IPS DF 19.7 (cell line): ENCODE measurements at regions not wholly inside any gene's neighbourhood (a gene's known extent, or its start where the extent isn't known, plus 50 kb on each side); places are given as distances from the start of the nearest gene placed in this dataset.
A peak's percentile ranks its signal among the peaks of the same experiment; 100 is the strongest.
"Not testable (repeated sequence)": the region's sequence is repeated elsewhere in the genome, so short reads cannot be mapped to it uniquely, and the experiment has no call there.

ENCODE experiments used
- DNase-seq: peaks from one replicate; pipeline ENCODE4 v3.0.0-alpha.2; 2013; ENCODE audit warnings: low read depth, low spot score

- DNase-seq = no peak
These were observed 252.7 kb upstream of the GRIA1 start for GRCh38 chr5:153237671-153238332.

DNA sequence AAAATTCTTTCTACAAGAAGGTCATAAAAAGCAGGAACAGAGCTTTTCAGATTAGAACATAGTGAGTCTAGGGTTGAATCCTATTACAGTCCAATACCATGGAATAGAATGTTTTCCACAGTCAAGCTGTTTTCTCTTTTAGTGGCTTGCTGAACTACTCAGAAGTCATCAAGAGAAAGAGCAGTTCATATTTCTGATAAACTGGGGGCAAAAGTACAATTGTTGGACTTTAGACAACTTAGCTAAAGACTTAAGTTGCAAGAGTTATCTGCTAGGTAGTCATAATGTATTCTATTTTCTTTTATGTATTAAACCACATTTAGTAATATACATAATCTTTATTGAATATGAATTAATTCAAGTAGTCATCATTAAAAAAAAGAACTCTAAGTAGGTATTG is 233.1 kb upstream of the GRIA1 start:
- no peak for DNase-seq

- DNase-seq = no peak
These were observed 232.0 kb upstream of the GRIA1 start for GRCh38 chr5:153258469-153258868.

- no peak for DNase-seq
These were observed 223.0 kb upstream of the GRIA1 start for GRCh38 chr5:153267506-153267905.

GRCh38 chr5:153275695-153276094 is 214.8 kb upstream of the GRIA1 start:
- DNase-seq = no peak

GRCh38 chr5:153276151-153276550 is 214.3 kb upstream of the GRIA1 start:
- peak; percentile 2 for DNase-seq

DNA sequence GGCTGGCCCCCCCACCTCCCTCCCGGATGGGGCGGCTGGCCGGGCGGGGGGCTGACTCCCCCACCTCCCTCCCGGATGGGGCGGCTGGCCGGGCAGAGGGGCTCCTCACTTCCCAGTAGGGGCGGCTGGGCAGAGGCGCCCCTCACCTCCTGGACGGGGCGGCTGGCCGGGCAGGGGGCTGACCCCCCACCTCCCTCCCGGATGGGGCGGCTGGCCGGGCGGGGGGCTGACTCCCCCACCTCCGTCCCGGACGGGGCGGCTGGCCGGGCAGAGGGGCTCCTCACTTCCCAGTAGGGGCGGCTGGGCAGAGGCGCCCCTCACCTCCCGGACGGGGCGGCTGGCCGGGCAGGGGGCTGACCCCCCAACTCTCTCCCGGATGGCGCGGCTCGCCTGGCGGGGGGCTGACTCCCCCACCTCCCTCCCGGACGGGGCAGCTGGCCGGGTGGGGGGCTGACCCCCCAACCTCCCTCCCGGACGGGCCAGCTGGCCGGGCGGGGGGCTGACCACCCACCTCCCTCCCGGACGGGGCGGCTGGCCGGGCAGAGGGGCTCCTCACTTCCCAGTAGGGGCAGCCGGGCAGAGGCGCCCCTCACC is 194.1 kb upstream of the GRIA1 start:
- DNase-seq = not testable (repeated sequence)

DNA sequence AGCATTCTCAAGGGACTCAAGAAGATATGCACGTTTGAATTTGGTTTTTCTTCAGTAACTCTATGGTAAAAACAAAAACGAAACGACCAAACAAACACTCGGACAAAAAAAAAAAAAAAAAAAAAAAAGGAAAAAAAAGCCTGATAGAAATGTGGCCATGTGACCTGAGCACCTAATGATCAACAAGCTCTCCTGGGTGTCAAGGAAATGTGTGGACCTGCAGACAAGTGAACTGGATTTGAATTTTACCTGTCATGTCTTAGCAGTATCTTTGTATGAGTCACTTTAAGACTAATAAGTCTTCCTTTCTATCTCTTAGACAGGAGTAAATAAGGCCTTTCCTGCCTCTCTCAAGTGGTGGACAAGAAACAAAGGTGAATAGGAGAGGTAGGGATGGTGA is 190.6 kb upstream of the GRIA1 start:
- no peak for DNase-seq

DNA sequence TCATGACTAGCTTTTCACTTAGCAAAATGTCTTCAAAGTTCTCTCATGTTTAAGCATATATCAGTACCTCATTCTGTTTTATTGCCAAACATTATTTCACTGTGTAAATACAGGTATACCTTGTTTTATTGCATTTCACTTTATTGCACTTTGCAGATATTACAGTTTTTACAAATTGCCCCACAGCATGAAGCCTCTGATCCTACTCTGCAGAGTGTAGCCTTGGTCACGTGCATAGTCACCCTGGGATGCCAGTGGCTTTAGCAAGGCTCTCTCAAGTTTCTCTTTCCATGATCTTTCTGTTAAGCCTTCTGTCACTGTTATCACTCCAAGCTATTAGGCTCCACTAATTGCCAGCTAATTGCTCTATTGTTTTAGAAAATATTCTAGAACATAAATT is 182.2 kb upstream of the GRIA1 start:
- no peak for DNase-seq

- DNase-seq = no peak
These were observed 171.9 kb upstream of the GRIA1 start for GRCh38 chr5:153318556-153318955.

GRCh38 chr5:153321478-153321877 is 169.0 kb upstream of the GRIA1 start:
- DNase-seq = no peak

- DNase-seq = no peak
These were observed 150.3 kb upstream of the GRIA1 start for GRCh38 chr5:153340139-153340538.

DNA sequence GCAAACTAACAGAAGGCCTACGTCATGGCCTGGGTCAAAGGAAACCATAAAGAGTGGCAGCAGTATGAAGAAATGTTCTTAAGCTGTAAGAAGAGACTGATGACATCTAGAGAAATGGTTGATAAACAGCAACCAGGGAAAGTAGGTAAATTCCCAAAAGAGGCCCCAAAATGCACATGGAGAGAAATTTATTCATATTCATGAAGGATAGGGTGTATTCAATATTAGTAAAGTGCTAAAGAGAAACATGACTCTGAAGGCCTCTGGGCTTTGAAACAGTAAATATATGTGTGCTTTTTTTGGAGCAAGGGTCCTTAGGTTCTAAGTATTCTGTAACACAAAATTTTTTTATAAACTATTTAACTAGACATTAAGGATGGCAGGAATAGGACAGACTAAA is 149.7 kb upstream of the GRIA1 start:
- no peak for DNase-seq

DNA sequence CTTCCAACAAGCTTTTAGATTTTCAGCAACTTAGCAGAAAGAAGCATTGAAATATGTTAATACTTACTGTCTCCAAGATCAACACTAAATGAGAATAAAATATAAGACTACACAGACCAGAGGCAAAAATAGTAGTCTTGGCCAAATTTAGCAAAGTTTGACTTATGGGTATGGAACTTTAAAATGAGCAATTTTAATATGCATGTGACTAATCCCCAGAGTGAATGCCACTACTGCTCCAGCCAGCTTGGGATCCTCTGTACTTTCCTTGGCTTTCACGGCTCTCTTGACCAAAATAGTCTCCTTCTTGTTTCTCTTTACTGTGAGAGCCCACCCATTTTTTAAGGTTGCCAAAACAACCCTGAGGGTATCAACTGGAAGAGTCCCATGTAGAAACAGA is 148.0 kb upstream of the GRIA1 start:
- no peak for DNase-seq

DNA sequence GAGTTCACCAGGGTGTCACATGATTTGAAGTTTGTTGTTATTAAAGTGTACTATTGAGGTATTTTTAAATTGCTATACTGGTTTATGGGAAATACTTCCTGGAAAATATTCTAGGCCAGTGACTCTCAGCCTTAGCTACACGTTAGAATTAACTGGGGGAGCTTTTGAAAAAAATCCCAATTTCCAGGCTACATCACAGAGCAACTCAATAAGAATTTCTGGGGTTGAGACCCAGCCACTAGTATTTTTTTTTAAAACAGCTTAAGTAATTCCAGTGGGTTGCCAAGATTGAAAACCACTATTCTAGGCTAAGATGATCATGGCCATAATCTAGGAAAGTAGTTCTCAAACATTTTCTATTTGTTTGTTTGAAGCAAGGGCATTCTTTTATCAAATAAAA is 142.9 kb upstream of the GRIA1 start:
- no peak for DNase-seq

- peak; percentile 77 for DNase-seq
These were observed 140.1 kb upstream of the GRIA1 start for GRCh38 chr5:153350175-153350883.

GRCh38 chr5:153352685-153353219 is 137.7 kb upstream of the GRIA1 start:
- DNase-seq = no peak

GRCh38 chr5:153357493-153358112 is 132.9 kb upstream of the GRIA1 start:
- DNase-seq = no peak

GRCh38 chr5:153358315-153358976 is 132.0 kb upstream of the GRIA1 start:
- no peak for DNase-seq

DNA sequence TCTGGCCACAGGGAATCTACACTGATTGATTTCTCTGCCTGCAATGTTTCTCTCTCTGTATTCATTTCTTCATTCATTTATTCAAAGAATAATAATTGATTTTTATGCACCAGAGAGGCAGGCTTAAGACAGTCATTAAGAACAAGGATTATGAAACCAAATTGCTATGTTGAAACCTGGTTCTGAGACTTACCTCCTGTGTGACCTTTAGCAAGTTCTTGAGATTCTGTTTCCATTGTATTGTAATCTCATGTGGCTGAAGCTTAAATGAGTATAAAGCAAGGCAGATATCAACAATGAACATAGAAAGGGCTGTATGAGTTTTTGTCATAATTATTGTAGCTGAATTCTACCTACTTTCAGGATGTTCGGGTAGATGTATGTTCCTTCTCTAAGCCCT is 129.6 kb upstream of the GRIA1 start:
- DNase-seq = no peak

DNA sequence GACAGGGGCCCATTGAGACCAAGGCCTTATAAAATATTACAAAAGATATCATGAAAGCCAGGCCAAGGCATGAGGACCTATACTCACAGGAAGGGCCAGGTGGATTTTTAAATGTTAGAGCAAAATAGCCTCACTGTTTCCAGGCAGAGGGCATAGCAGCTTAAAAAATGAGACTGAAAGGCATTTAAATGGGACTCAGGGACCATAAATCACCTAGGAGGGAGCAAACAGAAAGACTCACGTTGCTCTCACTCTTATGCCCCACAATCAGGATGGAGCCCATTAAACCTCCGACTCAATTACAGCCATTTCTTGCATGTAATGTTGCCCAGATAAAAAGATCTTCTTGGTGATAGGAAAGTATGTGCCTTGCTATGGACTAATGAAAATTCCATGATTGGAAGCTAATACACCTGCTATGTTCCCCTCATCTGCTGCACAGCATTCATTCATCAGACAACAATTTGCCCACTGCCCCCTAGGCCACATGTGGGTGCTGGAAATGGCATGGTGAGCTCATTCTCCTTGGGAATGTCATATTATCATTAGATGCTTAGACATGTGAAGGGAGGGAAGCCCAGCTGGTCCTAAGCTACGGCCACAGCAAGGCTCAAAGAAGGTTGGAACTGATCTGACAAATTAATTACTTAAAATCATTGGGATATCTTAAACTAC is 128.6 kb upstream of the GRIA1 start:
- DNase-seq = no peak
